ENCODE measurements at regions not wholly inside any gene's neighbourhood (a gene's known extent, or its start where the extent isn't known, plus 50 kb on each side); places are given as distances from the start of the nearest gene placed in this dataset.

DNA sequence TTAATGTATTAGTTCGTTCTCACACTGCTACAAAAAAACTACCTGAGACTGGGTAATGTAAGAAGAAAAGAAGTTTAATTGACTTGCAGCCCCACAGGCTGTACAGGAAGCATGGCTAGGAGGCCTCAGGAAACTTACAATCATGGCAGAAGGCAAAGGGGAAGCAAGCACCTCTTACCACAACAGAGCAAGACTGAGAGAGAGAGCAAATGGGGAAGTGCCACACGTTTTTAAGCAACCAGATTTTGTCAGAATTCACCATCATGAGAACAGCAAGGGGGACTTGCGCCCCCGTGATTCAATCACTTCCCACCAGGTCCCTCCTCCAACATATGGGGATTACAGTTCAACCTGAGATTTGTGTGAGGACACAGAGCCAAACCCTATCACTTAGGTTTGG, 70.8 kb upstream of the SRSF6 start:
- Histone ChIP-seq H3K4me3 (ENCODE audit: low read length) (no peak overlapping the region), H4K20me1 (ENCODE audit: control insufficient read depth, insufficient read depth, low read depth, low read length) (no peaks in the 10 kb centered on the region), H3K9me3 (ENCODE audit: control insufficient read depth, insufficient read depth, low read length) (no peaks in the 10 kb centered on the region), H3K9me2 (replicated peaks; ENCODE audit: control insufficient read depth, low read length) (no peaks in the 10 kb centered on the region), H3F3A (ENCODE audit: control insufficient read depth, insufficient read depth) (no peaks in the 10 kb centered on the region), H3K4me2 (ENCODE audit: low read length) (no peak overlapping the region), H3K4me1 (ENCODE audit: control insufficient read depth, low read length) (no peaks in the 10 kb centered on the region), H3K79me2 (ENCODE audit: control insufficient read depth, low read length) (no peaks in the 10 kb centered on the region), H3K36me3 (ENCODE audit: control insufficient read depth, low read length) (no peaks in the 10 kb centered on the region), H3K27ac (ENCODE audit: low read depth, low read length) (no peak overlapping the region), H3K27me3 (ENCODE audit: control insufficient read depth, low read length) (peaks cover 8% of the 10 kb centered on the region; the same call in 1 of the 2 replicates)
- TF ChIP-seq, protein P1, sequence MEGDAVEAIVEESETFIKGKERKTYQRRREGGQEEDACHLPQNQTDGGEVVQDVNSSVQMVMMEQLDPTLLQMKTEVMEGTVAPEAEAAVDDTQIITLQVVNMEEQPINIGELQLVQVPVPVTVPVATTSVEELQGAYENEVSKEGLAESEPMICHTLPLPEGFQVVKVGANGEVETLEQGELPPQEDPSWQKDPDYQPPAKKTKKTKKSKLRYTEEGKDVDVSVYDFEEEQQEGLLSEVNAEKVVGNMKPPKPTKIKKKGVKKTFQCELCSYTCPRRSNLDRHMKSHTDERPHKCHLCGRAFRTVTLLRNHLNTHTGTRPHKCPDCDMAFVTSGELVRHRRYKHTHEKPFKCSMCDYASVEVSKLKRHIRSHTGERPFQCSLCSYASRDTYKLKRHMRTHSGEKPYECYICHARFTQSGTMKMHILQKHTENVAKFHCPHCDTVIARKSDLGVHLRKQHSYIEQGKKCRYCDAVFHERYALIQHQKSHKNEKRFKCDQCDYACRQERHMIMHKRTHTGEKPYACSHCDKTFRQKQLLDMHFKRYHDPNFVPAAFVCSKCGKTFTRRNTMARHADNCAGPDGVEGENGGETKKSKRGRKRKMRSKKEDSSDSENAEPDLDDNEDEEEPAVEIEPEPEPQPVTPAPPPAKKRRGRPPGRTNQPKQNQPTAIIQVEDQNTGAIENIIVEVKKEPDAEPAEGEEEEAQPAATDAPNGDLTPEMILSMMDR (IDR thresholded peaks at IDR 0.05; ENCODE audit: low read depth, low read length, poor library complexity, severe bottlenecking), result no peak
- no peak for TF ChIP-seq EZH2phosphoT487 (IDR thresholded peaks at IDR 0.05; ENCODE audit: borderline replicate concordance, low read length)

DNA sequence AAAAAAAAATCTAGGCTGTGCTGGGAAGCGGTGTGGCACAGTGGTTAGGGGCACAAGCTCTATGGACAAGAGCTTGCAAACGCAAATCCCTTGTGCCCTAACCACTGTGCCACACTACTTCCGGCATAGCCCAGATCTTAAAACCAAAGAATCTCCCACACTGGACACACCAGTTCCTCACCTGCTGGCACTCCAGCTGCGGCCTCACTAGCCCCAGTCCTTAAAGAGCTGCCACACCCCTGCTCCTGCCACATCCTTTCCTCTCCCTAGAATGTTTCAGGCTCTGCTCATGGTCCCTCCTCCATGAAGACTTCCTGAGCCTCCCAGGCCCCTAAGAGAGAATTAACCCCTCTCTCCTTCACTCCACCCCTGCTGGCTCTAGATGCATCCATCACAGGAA, 71.8 kb upstream of the SRSF6 start:
- Histone ChIP-seq H3K27me3 (ENCODE audit: control insufficient read depth, low read length) (peaks cover 14% of the 10 kb centered on the region), H3K9me3 (ENCODE audit: control insufficient read depth, insufficient read depth, low read length) (no peaks in the 10 kb centered on the region), H3K4me1 (ENCODE audit: control insufficient read depth, low read length) (no peaks in the 10 kb centered on the region), H3K79me2 (ENCODE audit: control insufficient read depth, low read length) (no peaks in the 10 kb centered on the region), H3K27ac (ENCODE audit: low read depth, low read length) (no peak overlapping the region), H3K4me3 (ENCODE audit: low read length) (no peak overlapping the region), H3K4me2 (ENCODE audit: low read length) (no peak overlapping the region), H3K36me3 (ENCODE audit: control insufficient read depth, low read length) (no peaks in the 10 kb centered on the region), H3K9me2 (replicated peaks; ENCODE audit: control insufficient read depth, low read length) (no peaks in the 10 kb centered on the region), H3F3A (ENCODE audit: control insufficient read depth, insufficient read depth) (no peaks in the 10 kb centered on the region), H4K20me1 (ENCODE audit: control insufficient read depth, insufficient read depth, low read depth, low read length) (no peaks in the 10 kb centered on the region)
- no peak for TF ChIP-seq EZH2phosphoT487 (IDR thresholded peaks at IDR 0.05; ENCODE audit: borderline replicate concordance, low read length)
- TF ChIP-seq, protein P1 (IDR thresholded peaks at IDR 0.05; ENCODE audit: low read depth, low read length, poor library complexity, severe bottlenecking), result no peak

DNA sequence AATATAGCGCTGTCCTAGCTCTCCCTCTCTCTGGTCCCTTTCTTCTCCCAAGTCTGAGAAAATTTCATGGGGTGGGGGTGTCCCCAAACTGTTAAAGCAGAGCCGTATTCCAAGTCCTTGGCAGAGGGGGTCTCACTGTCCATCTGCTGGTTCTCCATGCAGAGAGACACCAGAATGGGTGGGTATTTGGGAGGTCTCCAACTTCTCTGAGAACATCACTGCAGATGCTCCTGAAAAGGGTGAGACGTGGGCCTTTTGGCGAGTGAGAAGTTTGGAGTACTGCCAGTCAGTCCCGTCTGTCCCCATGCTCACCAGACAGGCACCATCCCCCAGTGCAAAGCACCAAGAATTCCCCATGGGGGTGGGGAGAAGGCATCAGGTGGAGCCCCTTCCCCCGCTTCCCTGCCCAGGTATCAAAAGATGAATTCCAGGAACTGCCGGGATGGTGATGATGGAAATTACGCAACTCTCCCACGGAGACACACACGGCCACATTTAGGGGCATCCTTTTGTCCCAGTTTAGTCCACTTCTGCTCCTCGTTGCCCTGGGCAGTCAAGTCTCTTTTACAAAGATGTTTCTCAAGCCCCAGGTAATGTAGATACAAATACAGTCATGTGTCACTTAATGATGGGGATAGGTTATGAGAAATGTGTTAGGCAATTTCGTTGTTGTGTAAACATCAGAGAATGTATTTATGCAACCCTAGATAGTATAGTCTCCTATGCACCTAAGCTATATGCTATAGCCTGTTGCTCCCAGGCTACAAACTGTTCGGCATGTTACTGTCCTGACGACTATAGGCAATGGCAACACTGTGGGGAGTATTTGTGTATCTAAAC, 73.4 kb upstream of the SRSF6 start:
- TF ChIP-seq, protein P1 (IDR thresholded peaks at IDR 0.05; ENCODE audit: low read depth, low read length, poor library complexity, severe bottlenecking), result no peak
- TF ChIP-seq EZH2phosphoT487 (IDR thresholded peaks at IDR 0.05; ENCODE audit: borderline replicate concordance, low read length), result no peak
- Histone ChIP-seq H3K9me2 (replicated peaks; ENCODE audit: control insufficient read depth, low read length) (no peaks in the 10 kb centered on the region), H3K27ac (ENCODE audit: low read depth, low read length) (no peak overlapping the region), H3K9me3 (ENCODE audit: control insufficient read depth, insufficient read depth, low read length) (no peaks in the 10 kb centered on the region), H3F3A (ENCODE audit: control insufficient read depth, insufficient read depth) (no peaks in the 10 kb centered on the region), H4K20me1 (ENCODE audit: control insufficient read depth, insufficient read depth, low read depth, low read length) (no peaks in the 10 kb centered on the region), H3K36me3 (ENCODE audit: control insufficient read depth, low read length) (no peaks in the 10 kb centered on the region), H3K4me3 (ENCODE audit: low read length) (no peak overlapping the region), H3K4me1 (ENCODE audit: control insufficient read depth, low read length) (no peaks in the 10 kb centered on the region), H3K27me3 (ENCODE audit: control insufficient read depth, low read length) (peaks cover 19% of the 10 kb centered on the region), H3K4me2 (ENCODE audit: low read length) (no peak overlapping the region), H3K79me2 (ENCODE audit: control insufficient read depth, low read length) (no peaks in the 10 kb centered on the region)
